ENCODE measurements at regions not wholly inside any gene's neighbourhood (a gene's known extent, or its start where the extent isn't known, plus 50 kb on each side); places are given as distances from the start of the nearest gene placed in this dataset.

DNA sequence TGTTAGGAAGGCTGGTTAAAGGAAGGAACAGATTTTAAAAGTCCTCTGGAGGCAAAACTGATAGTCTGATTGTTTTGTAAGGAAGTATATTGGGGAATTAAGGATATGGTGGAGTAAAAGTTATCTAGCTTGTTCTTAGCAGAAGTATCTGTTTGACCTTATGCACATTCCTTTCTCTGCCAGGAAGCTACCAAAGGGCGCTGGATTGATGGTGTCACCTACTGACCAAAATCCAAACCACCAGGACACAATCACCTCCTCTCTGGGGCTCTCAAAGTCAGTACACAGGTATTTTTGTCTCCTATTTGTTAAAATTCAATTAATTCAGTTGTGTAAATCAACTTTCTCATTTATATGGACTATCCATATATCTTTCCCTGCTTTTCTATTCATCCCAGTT is 484.5 kb downstream of the NUP35 start:
- ChIA-PET CTCF (no interaction called here), POLR2A (no interaction called here)
- no peaks in the 10 kb centered on the region for H3K36me3 ChIP-seq (ENCODE audit: control insufficient read depth, insufficient read depth, low read length)

DNA sequence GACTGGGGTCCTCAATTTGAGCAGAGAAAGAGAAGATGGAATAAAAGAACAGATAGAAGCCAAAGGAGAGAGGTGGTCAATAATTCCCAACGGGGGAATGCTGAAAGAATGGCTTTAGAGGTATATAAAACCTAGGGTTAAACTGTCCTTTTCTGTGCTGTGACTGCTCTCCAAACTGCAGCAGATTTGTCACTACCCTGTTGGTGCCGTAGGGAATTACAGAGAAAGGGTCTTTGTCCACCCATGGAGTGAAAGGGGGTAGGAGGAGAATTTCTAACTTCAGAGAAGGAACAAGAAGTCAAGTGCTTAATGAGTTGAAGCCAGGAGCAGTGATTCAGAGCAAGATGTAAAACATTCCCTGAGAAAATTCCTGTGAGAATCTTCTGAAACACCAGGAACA is 486.5 kb downstream of the NUP35 start:
- TF ChIP-seq, protein P1, sequence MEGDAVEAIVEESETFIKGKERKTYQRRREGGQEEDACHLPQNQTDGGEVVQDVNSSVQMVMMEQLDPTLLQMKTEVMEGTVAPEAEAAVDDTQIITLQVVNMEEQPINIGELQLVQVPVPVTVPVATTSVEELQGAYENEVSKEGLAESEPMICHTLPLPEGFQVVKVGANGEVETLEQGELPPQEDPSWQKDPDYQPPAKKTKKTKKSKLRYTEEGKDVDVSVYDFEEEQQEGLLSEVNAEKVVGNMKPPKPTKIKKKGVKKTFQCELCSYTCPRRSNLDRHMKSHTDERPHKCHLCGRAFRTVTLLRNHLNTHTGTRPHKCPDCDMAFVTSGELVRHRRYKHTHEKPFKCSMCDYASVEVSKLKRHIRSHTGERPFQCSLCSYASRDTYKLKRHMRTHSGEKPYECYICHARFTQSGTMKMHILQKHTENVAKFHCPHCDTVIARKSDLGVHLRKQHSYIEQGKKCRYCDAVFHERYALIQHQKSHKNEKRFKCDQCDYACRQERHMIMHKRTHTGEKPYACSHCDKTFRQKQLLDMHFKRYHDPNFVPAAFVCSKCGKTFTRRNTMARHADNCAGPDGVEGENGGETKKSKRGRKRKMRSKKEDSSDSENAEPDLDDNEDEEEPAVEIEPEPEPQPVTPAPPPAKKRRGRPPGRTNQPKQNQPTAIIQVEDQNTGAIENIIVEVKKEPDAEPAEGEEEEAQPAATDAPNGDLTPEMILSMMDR (IDR thresholded peaks at IDR 0.05; ENCODE audit: insufficient read depth, low read depth, low read length): no peak
- no peaks in the 10 kb centered on the region for H3K27me3 ChIP-seq (ENCODE audit: control insufficient read depth, insufficient read depth, low read length)
- no peak overlapping the region for H3K4me3 ChIP-seq (ENCODE audit: low read depth, low read length)
- no peaks in the 10 kb centered on the region for H3K36me3 ChIP-seq (ENCODE audit: control insufficient read depth, insufficient read depth, low read length)
- ChIA-PET POLR2A (no interaction called here), CTCF (no interaction called here)
- no peak for DNase-seq (ENCODE audit: low read depth)

More for the DNA sequence above, 484.5 kb downstream of the NUP35 start:
- no peak for DNase-seq (ENCODE audit: low read depth)
- Histone ChIP-seq H3K27me3 (ENCODE audit: control insufficient read depth, insufficient read depth, low read length) (no peaks in the 10 kb centered on the region), H3K4me3 (ENCODE audit: low read depth, low read length) (no peak overlapping the region)
- TF ChIP-seq, protein P1 (IDR thresholded peaks at IDR 0.05; ENCODE audit: insufficient read depth, low read depth, low read length): no peak

GRCh38 chr2:183614799-183615435 is 490.7 kb downstream of the NUP35 start:
- no peak overlapping the region for H3K4me3 ChIP-seq (ENCODE audit: low read depth, low read length)
- TF ChIP-seq, protein P1 (IDR thresholded peaks at IDR 0.05; ENCODE audit: insufficient read depth, low read depth, low read length): no peak
- ChIA-PET CTCF (no interaction called here), POLR2A (no interaction called here)
- H3K27me3 ChIP-seq (ENCODE audit: control insufficient read depth, insufficient read depth, low read length): no peaks in the 10 kb centered on the region
- no peak for DNase-seq (ENCODE audit: low read depth)
- H3K36me3 ChIP-seq (ENCODE audit: control insufficient read depth, insufficient read depth, low read length): no peaks in the 10 kb centered on the region

DNA sequence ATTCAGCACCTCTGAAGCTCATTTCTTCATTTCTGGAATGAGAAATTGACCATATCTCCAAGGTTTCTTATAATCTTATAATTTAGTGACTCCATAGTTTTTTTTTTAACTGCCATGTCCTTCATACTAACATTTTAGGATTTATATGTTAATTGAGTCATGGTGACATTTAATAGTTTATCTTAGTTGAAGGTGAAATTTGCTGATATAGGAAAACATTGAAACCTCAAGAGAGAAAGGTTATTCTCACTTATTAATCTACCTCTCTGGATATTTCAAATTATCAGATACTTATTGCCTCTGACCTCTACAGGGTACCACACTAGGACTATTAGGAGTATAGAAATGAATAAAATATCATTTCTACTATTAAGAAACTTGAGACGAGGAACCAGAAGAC is 499.0 kb downstream of the NUP35 start:
- ChIA-PET POLR2A (no interaction called here), CTCF (no interaction called here)

GRCh38 chr2:183630964-183631363 is 506.7 kb downstream of the NUP35 start:
- TF ChIP-seq, protein P1 (IDR thresholded peaks at IDR 0.05; ENCODE audit: insufficient read depth, low read depth, low read length): no peak
- ChIA-PET CTCF (no interaction called here), POLR2A (no interaction called here)
- no peak for DNase-seq (ENCODE audit: low read depth)
- no peaks in the 10 kb centered on the region for H3K36me3 ChIP-seq (ENCODE audit: control insufficient read depth, insufficient read depth, low read length)
- no peaks in the 10 kb centered on the region for H3K27me3 ChIP-seq (ENCODE audit: control insufficient read depth, insufficient read depth, low read length)
- H3K4me3 ChIP-seq (ENCODE audit: low read depth, low read length): no peak overlapping the region

More for the DNA sequence above, 499.0 kb downstream of the NUP35 start:
- Histone ChIP-seq H3K27me3 (ENCODE audit: control insufficient read depth, insufficient read depth, low read length) (no peaks in the 10 kb centered on the region), H3K36me3 (ENCODE audit: control insufficient read depth, insufficient read depth, low read length) (no peaks in the 10 kb centered on the region), H3K4me3 (ENCODE audit: low read depth, low read length) (no peak overlapping the region)
- no peak for DNase-seq (ENCODE audit: low read depth)
- TF ChIP-seq, protein P1 (IDR thresholded peaks at IDR 0.05; ENCODE audit: insufficient read depth, low read depth, low read length): no peak

Measured in BJ (cell line).